ACHN (cell line): ENCODE measurements at regions not wholly inside any gene's neighbourhood (a gene's known extent, or its start where the extent isn't known, plus 50 kb on each side); places are given as distances from the start of the nearest gene placed in this dataset.
A peak's percentile ranks its signal among the peaks of the same experiment; 100 is the strongest.

ENCODE experiments used
- DNase-seq: peaks from one replicate; pipeline ENCODE4 v3.0.0-alpha.2; 2015
- in situ Hi-C: cut with HindIII; loops from 2 replicates; pipeline ENCODE4 v1.10.0; 2017; ENCODE audit warnings: low sequenced_read_pairs, low pct_ligation_motif_present, low pct_unique_long_range_greater_than_20kb

DNA sequence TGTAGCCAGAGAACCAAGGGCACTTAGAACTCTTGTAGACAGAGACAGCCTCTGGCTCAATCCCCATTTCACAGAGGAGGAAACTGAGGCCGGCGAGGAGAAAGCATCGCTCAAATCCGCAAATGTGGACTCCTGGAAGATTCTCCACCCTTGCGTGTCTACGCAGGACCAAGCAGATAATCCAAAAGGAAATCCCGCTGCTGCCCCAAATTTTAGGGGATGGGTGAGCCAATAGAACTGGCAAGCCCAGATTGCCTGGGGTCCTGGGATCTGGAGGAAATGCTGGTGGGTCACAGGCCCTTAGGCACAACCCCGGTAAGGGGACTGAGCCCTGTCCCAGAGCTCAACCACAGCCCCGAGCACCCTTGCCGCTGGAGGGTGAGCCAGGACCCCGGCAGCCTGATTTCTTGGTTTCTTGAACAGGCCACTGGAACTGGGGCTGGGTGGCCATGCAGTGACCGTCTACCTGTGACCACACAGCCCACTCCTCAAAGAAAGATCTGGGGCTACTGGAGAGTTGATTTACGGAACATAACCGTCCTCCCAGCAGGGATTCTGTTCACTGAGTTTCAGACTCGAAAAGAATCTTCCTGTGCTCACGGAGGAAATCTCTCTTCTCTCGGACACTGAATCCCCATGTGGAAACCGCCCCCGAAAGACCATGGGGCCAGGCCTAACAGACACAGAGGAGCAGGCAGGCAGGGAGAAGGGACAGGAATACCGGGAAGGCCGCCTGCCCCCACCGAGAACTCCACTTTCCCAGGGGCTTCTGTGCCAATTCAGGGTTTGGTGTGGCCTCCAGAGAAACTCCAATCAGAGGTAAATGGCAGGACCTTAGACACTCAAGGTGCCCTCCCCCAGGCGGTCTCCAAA, 238.4 kb downstream of the NPHP4 start:
- in situ Hi-C loops, result no loop called here
- no peak for DNase-seq

DNA sequence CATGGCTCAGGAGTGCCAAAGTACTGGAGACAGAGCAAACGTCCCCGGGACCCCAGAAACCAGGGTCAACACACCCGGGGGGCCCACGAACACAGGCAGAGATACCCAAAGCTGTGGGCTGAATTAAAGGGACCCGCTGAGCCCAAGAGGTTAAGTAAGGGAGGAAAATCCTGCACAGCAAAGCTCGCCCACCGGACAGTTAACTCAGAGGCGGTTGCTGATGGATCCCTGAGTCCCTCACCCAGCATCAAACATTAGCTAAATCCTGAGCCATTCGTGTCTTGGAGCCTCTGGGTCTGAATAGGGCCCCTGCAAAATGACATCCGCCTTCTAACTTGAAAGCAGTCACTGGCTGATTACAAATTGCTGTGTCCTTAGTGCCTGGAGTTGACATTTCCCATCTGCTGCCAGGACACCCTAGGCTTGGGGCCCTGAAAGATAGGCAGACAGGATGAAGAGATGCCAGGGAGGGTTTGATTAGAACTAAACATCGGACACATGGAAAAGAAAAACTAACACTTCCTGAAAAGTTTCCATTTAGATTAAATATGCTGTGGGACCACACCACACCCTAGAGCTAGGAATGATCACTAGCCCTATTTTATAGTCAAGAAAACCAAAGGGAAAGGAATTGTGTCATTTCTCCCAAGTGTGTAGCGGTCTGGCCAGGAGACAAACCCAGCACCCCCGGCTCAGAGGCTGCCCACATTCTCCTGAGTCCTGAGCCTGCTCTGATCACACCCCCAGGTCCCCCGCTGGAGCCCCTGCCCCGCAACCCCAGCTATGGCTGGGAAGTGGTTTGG, 239.3 kb downstream of the NPHP4 start:
- in situ Hi-C loops, result no loop called here
- DNase-seq, result no peak

DNA sequence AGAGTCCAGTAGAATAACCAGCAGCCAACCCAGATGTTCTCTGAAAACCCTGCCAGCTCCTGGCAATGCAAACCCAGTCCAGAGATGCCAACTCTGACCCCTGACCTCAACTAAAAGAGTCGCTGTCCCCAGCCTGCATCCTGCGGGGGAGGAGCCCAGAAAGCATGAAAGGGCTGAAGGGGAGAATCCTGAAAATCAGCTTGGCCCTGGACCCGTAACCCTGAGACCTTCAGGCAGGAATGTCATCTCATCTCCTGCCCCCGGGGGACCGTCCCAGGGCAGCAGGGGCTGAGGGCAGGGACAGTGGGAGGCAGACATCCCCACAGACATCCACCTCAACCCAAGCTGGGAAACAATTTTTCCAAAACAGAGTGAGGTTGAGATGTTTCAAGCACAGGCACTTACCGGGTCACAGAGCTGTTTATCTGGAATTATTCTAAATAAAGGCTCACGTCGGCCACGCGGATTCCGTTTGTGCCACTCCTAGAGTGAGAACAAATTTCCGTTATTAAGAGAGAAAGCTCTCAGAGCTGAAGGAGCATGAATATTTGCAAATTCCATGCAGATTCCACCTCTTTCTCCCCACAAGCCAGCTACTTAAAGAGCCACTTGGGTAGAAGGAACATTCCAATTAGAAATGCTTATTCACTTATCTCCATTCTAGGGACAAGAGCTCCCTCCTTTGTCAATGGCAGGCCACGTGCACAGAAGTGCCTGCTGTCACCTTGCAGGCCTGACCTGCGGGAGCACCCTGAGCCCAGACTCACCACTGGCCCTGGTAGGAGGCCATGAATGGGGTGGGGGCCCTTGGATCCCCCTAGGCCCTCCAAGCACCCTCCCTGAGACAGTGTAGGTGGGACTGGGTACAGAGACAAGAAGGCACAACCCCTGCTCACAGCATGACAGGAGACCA, 240.1 kb downstream of the NPHP4 start:
- no peak for DNase-seq
- in situ Hi-C loops, result no loop called here

DNA sequence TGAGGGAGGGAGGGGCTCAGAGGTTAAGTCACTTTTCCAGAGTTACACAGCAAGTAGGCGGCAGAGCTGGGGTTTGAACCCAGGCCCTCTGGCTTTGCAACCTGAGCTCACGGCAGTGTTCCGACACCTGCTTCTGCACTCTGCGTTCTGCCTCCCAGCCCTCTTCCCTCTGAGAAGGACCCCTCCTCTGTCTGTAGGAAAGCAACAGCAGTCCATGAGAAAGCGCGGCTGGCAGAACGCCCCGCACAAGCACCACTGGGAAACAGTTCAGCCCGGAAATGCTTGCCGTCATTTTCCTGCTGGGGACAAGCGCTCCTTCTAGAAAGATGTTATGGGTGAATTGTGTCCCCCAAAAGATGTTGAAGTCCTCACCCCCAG, 241.1 kb downstream of the NPHP4 start:
- DNase-seq, result no peak
- in situ Hi-C loops, result no loop called here

DNA sequence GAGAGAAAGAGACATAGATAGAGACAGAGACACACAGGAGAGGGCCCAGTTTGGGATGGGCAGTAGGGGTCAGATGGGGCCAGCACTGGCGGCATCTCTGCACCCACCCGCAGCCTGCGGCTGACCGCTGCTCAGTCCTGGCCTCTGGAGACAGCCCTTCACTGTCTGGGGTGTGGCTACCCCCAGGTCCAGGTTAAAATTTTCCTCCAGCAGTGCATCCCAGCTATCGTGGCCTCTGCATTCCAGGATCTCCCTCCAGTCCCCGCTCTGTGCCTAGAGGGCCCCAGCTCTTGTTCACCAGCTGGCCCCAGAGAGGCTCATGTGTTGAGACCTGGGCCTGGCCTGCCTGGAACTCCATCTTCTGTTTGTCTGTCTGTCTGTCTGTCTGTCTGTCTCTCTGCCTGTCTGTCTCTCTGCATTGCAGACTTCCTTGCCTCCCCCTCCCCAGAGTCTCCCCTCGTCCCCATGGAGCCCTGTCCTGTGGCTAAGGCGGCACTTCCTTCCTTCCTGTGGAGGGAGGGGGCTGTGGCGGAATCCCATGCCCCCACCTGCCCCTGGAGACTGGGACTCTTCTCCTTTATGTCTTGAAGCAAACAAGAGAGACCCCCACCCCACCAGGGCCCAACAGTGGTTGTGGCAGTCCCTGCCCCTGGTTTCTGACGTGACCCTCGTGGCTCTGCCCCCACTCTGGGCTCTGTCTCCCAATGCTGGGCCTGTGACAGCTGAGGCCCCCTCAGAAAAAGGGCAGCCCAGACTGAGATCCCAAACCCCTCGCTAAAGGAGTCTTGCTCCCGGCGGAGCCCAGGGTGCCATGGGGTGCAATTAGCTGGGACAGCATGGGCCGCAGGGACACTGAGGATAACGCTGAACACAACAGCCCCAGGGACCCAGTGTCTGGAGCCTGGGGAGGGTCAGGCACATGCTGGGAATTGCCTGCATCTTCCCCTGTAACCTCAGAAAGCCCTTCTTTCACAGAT, 241.8 kb downstream of the NPHP4 start:
- no peak for DNase-seq
- in situ Hi-C loops, result no loop called here

DNA sequence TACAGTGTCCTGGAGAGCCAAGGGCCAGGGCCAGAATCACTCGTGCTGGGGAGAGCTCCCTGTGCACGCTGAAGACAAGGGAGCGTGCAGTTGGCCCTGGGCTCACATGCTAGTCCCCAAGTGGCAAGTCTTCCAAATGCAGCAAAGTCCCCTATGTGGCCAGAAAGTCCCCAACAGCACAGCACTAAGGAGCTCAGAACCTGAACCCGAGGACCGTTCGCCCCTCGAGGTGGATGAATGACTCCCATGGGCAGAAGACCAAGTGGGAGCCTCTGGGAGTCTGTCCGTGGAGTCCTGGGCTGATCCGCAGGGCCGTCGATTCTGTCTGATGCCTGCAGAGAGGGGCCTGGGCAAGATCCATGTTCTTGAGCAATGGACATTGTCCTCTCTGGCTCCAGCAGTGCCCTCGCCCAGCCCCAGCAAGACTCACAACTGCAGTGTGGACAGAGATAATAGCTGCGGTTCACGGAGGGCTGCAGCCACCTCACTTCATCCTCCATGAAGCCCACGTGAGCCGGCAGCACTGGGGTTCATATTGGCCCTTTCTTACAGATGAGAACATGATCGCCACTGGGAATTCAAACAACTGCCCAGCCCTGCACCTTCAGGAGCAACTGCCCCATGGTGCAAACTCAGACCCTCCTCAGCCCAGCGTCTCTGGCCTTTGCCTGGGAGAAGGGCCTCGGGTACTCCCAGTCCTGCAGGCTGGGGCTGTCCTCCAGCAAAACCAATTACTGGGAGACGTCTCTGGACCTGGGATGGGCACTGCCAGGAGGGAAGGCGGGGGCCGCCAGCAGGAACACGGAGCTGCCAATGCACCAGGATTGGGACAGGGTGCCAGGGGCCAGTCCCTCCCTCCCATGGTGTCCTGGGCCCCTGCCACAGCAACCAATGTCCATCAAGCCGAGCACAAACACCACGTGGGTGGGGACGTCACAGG, 243.7 kb downstream of the NPHP4 start:
- no peak for DNase-seq
- in situ Hi-C loops, result no loop called here

DNA sequence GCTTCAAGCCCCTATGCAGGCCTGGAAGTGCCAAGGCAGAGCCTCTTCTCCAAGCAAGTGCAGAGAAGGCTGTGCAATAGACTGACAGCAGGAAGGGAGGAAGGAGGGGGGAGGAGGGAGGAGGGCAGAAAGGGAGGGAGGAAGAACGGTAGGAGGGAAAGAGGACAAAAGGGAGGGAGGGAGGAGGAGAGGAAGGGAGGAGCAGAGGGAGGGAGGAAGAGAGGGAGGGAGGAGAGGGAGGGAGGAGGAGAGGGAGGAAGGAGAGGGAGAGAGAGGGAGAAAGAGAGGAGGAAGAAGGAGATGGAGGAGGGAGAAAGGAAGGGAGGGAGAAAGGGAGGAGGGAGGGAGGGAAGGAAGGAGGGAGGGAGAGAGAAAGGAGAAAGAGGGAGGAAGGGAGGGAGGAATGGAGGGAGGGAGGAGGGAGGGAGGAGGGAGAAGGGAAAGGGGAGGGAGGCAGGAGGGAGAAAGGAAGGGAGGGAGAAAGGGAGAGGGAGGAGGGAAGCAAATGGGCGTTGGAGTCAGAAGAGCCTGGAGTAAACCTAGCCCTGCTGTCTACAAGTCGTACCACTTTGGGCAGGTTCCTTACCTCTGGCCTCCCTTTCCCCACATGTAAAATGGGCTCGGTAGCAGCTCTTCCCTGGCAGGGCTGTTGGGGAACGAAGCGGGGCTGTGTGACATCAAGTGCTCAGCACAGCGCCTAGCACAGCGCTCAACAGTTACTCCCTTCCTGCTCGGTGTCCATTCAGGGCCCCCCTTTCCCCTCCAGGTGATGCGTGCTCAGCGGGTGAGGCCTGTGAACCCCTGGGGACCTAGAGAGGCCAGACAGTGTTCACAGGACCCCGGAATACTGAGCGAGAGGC, 244.6 kb downstream of the NPHP4 start:
- in situ Hi-C loops, result no loop called here
- DNase-seq, result no peak

DNA sequence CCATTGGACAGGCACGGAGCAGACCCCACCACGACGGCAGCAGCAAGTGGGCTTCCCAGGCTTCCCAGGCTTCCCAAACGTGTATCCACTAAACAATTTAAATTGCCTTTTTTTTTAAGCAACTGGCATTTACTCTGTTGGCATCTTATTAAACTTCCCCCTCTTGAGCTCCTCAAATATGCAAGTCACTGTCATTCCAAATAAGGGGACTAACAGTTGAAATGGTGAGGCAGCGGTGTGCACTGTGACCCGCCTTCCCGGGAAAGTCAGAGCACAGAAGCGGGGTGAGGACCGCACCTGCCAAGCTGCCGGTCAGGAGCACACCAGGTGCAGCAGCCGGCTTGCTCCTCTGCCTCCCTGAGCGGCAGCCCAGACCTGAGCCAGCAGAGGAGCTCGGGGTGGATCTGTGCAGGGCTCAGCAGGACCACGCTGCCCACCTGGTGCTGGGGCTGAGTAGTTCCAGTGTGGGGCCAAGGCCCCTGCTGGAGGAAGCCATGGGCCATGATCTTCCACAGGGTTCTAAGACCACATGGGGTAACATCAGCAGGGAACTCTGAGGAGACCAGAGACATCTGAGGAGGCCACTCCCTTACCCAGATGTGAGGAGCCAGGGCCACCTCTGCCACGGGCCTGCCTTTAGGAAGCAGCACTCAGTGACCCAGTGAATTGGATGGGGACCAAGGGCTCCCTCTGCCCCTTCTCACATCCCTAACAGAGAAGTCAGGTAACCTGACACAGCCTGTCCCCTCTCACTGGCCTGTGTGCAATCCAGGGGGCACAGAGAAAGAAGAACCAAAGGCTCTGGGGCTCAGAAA, 245.4 kb downstream of the NPHP4 start:
- DNase-seq, result no peak

DNA sequence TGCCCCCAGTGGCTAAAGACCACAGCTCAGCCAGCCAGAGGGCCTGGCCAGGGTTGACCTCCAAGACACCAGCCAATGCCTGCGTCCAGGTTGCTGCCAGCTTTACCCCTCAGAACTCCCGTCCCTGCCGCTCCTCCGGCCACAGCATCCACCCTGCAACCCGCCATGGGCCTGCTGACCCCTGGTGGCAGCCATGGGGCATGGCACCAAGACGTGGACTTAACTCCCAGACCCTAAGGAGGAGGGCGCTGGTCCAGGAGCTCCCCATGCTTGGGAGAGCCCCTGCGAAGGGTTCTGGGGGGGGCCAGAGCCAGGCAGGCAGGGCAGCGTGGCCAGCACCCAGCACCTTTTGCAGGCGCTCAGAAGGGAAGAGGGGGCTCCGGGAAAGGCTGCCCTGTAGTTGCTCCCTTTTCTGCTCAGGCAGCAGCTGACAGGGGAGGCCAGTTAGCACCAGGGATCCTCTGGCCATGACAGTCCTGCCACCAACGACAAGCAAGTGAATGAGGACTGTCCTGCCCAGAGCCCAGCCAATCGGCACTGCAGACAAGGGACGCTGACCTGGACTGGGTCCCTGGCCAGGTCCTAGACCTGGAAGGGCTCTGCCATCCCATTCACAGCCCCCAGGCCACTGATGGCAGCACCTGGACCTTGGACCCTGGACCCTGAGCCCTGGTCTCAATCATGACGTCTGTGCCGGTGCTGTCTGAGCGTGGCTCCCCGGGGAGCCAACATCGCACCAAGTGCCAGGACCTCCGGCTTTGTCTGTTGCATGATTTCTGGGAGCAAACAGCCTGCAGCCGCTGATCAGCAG, 246.2 kb downstream of the NPHP4 start:
- peak; percentile 61 for DNase-seq
- in situ Hi-C loops, result no loop called here

More for the DNA sequence above, 245.4 kb downstream of the NPHP4 start:
- in situ Hi-C loops, result no loop called here

DNA sequence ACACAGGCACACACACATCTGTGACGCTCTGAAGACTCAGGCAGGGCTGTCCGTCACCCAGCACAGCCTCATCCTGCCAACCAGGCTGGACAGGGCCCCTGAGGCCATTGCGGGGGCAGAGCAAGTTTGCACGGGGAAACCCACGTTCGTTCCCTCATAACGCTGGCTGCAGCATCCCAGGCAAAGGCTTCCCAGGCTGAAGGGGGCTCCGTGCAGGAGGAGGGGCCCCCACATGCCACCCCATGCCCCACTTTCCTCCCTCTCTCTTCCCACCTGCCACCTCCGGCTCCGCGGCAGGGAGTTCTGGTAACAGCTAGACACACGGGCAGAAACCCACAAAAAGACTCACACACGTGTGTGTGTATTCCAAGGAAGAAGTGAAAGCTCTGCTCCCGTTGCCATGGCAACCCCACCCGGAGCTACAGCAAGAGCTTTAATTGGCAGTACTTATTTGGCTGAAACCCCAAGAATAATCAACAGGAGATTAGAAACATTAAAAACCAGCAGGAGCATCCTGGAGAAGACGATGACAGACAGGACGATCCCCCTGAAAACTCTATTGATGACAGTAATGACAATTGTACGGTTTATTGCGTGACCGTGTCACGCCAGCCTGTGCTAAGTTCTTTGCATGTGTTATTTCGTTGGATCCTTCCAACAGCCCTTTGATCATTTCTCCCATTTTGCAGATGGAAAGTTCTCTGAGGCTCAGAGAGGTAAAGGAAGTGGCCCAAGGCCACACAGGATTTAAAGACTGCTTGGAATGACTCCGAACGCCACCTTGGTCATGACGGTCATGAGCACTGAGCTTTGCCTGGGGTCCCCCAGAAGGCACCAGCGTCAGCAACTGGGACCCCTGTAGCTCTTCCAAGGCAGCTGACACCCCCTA, 247.1 kb downstream of the NPHP4 start:
- in situ Hi-C loops, result no loop called here
- DNase-seq, result no peak

DNA sequence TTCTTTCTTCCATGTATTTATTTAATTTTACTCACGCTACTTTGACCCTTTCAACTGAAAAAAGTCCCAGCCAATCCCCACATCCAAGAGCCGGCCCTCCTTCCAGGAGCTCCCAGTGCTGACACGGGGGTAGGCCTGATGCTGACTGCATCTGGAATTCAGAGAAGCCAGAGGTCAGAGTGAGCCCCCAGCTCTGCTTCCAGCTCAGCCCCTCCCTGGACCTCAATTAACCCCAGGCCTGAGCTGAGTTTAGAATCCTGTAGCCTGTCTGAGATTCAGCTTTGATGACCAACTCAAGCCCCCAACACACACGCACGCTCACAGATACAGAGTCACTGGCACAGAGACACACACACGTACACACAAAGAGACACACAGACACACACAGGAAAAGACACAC, 247.9 kb downstream of the NPHP4 start:
- in situ Hi-C loops, result no loop called here

DNA sequence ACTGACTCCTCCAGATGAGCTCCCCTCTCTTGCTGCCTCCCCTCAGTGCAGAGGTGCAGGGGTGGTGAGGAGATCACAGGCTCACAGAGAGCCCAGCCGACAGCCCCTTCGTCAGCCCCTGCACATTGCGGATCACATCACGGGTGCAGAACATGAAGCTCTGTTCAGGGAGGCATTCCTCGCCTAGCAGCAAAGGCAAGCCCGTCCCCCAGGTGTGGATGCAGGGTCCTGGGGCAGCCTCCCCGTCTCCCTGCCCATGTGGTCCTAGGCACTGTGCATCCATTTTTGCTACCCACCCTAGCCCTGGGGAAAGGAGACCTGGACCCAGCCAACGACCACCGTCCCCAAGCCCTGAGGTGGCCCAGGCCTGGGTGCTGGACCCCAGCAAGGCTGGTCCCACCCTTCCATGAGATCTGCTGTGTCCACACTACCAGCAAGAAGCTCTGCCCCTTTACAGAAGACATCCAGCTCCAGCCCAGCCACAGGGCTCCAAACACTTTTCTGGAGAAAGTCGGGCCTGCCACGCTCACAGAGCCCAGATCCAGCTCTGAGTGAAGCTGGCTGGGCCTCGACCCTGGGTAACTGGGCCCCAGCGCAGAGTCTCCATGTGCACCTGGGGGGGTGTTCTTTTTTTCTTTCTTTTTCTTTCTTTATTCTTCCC, 248.7 kb downstream of the NPHP4 start:
- in situ Hi-C loops, result no loop called here
- DNase-seq, result no peak

More for the DNA sequence above, 247.9 kb downstream of the NPHP4 start:
- no peak for DNase-seq

DNA sequence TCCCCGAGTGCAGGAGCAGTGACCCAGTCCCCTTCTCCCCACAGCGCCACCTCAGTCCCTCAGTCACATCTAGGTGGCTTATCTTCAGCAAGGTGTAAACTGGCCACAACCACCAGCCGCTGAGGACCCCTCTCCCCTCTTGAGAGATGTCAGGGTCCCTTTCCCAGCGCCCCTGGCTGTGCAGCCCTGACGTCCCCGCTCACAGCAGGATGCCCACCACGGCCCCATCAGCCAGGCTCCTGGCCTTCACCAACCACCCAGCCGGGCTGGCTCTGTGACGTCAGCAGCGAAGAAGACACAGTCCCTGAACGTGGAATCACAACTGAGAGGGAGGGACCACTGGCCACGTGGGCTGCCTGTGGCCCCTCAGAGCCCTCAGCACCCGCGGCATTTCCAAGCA, 249.4 kb downstream of the NPHP4 start:
- DNase-seq, result no peak
- in situ Hi-C loops, result no loop called here
